GM12873 (cell line): ENCODE measurements at regions not wholly inside any gene's neighbourhood (a gene's known extent, or its start where the extent isn't known, plus 50 kb on each side); places are given as distances from the start of the nearest gene placed in this dataset.

Experiments
- TF ChIP-seq, protein P1 (sequence below): IDR thresholded peaks from 2 replicates; pipeline ENCODE4 v1.5.1; 2012; ENCODE audit warnings: low read depth, mild to moderate bottlenecking, moderate library complexity, low read length, control low read depth; ENCODE audit not compliant: insufficient read depth; ENCODE audit errors: missing control alignments

DNA sequence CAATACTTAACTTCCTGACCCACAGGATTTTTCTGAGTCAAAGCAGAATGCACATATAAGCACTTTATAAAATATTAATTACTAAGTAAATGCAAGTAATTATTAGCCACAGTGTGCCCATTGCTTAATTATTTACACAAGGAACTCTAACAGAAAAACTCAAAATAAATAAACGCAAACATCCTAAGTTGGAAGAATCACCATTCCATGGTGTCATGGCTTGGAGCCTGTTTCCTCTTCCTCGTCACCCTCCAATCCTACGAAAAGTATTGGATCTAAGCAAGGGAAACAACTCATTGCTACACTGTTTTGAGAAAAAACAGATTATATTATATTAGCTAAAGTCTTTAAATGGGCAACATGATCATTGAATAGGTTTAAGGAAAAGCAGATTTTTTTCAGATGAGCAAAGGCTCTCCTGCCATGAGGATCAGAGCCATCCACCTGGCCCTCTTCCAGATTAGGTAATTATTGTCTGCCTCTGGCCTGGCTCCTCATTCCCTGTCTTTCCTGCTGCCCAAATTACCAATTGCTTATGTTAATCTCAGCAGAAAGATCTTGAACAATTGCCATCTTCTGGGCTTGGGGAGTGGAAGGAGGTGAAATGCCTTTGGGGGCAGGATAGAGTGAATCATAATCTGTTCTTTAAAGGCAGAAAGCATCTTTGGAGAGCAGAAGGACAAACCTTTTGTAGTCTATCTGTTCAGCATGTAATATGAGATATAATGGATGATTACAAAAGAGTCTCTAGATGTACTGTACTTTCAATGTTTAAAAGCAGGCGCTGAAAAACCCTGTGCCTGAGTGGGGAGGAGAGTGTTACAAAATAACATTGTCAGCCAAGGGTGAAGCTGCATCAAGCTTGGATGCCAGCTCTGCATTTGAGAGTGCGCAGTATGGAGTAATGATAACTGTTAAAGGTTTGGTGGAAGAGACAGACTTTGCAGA, 121.2 kb downstream of the DUSP10 start:
- TF ChIP-seq, protein P1, sequence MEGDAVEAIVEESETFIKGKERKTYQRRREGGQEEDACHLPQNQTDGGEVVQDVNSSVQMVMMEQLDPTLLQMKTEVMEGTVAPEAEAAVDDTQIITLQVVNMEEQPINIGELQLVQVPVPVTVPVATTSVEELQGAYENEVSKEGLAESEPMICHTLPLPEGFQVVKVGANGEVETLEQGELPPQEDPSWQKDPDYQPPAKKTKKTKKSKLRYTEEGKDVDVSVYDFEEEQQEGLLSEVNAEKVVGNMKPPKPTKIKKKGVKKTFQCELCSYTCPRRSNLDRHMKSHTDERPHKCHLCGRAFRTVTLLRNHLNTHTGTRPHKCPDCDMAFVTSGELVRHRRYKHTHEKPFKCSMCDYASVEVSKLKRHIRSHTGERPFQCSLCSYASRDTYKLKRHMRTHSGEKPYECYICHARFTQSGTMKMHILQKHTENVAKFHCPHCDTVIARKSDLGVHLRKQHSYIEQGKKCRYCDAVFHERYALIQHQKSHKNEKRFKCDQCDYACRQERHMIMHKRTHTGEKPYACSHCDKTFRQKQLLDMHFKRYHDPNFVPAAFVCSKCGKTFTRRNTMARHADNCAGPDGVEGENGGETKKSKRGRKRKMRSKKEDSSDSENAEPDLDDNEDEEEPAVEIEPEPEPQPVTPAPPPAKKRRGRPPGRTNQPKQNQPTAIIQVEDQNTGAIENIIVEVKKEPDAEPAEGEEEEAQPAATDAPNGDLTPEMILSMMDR, result no peak

DNA sequence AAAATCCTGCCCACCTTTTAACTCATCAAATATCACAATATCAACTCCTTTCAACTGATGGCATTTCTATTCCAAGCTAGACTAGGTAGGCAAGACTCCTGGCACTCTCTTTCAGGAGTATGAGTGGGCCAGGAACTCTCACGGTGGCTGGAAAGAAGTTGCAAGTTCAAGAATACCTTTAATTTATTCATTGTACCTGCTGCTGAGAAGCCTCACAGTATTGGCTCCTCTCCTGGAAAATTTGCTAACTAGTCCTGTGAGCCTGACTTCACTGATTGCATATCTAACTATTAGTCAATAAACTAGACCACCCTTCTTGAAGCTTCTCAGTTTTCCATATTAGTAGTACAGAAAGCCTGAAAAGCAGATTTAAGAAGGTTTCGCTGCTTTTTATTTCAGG, 120.2 kb downstream of the DUSP10 start:
- TF ChIP-seq, protein P1, result no peak

DNA sequence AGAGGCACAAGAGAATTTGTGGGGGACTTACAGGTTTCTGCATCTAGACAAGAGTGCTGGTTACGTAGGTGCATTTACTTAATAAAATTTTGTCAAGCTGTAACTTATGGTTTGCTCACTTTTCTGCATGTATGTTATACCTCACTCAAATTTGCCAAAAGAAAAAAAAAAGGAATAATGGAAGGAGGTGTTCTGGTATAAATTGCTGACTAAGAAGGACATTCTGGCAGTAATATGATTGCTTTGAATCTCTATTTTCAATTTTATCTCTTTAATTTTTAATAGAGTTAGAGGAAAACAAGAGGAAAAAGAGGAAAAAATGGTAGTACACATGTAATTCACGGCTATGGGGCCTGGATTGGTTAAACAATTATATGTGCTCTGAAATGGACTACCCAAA, 119.5 kb downstream of the DUSP10 start:
- TF ChIP-seq, protein P1, result no peak

DNA sequence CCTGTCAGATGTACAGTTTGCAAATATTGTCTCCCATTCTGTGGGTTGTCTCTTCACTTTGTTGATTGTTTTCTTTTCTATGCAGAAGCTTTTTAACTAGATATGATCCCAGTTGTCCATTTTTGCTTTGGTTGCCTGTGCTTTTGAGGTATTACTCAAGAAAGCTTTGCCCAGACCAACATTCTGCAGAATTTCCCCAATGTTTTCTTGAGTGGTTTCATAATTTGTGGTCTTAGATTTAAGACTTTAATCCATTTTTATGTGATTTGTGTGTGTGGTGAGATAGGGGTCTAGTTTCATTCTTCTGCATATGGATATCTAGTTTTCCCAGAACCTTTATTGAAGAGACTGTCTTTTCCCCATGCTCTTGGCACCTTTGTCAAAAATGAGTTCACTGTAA, 116.9 kb downstream of the DUSP10 start:
- TF ChIP-seq, protein P1, result no peak

DNA sequence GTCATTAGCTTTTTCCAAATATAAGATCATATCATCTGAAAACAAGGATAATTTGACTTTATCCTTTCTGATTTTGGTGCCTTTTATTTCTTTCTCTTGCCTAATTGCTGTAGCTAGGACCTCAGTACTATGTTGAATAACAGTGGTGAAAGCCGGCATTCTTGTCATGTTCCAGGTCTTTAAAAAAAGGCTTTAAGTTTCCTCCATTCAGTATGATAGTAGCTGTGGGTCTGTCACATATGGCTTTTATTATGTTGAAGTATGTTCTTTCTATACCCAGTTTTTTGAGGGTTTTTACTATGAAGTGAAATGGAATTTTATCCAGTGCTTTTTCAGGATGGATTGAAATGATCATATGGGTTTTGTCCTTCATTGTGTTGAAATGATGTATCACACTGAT, 115.8 kb downstream of the DUSP10 start:
- TF ChIP-seq, protein P1, result no peak

DNA sequence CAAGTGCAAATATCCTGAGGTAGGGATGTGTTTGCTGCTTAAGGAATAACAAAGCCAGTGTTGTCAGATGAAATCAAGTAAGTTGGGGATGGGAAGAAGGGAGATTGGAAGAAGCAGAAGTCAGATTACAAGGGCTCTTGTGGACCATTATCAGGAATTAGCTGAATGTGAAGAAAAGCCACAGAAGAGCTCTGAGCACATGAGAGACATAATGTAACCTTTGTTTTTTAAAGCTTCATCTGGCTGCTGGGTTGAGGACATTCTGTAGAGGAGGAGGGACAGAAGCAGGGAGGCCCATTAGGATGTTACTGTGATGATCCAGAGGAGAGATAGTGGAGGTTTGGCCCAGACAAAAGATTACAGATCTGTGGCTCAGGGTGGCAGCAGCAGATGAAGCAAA, 111.7 kb downstream of the DUSP10 start:
- TF ChIP-seq, protein P1, result no peak

DNA sequence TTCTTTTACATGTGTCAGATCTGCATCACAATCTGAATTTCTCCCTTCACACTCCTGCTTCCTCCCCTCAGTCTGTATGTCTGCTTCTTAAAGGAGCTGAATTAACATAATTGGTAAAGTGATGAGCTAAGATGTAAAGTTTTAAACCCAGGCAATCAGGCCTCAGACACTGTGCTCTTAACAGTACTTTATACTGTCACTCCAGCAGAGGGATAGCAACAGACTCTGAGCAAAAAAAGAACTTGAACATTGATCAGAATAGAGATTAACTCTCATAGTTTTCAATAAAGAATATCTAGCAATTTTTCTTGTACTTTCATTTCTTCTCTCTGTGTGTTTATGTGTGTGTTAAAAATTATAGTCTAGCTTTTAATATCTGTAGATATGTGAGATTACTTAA, 110.3 kb downstream of the DUSP10 start:
- TF ChIP-seq, protein P1, result no peak
